Heart right ventricle (tissue), 16 donors: ENCODE measurements at regions not wholly inside any gene's neighbourhood (a gene's known extent, or its start where the extent isn't known, plus 50 kb on each side); places are given as distances from the start of the nearest gene placed in this dataset.

Experiments used
- ATAC-seq, 8 donors: fragments of 200-7000 bp; cut with Tn5 transposase; one replicate each; pipeline ENCODE4 v1.9.1; 2020; ENCODE audit warnings: mild to moderate bottlenecking in 8 of 8, moderate library complexity in 8 of 8, moderate number of reproducible peaks in 1 of 8
- DNase-seq, 2 donors: peaks; one replicate each; pipeline ENCODE4 v3.0.0-alpha.2; 2020
- H3K27ac ChIP-seq, 10 donors: fragments of 200-600 bp; sonication (generic) in 2 of 10; one replicate each; pipeline versions ENCODE4 v1.5.0 to v1.8.0; 2020 to 2022; ENCODE audit warnings: mild to moderate bottlenecking in 3 of 10
- H3K27me3 ChIP-seq, 7 donors: fragments of 200-600 bp; one replicate each; pipeline ENCODE4 v1.8.0; 2021 to 2022; ENCODE audit warnings: mild to moderate bottlenecking in 2 of 7
- H3K36me3 ChIP-seq, 9 donors: fragments of 200-600 bp; sonication (generic) in 1 of 9; one replicate each; pipeline versions ENCODE4 v1.5.0 to v1.8.0; 2020 to 2022; ENCODE audit warnings: mild to moderate bottlenecking in 2 of 9
- H3K4me1 ChIP-seq, 9 donors: fragments of 200-600 bp; sonication (generic) in 1 of 9; one replicate each; pipeline versions ENCODE4 v1.5.0 to v1.8.0; 2020 to 2022; ENCODE audit warnings: mild to moderate bottlenecking in 4 of 9
- H3K4me3 ChIP-seq, 10 donors: fragments of 200-600 bp; sonication (generic) in 2 of 10; one replicate each; pipeline versions ENCODE4 v1.5.0 to v1.8.0; 2020 to 2022; ENCODE audit warnings: mild to moderate bottlenecking in 7 of 10, moderate library complexity in 2 of 10
- H3K9me3 ChIP-seq, 11 donors: fragments of 200-600 bp in 10 of 11; sonication (generic) in 2 of 11; one replicate each; pipeline versions ENCODE4 v1.5.0 to v1.8.0; 2013 to 2022; ENCODE audit warnings: mild to moderate bottlenecking in 2 of 11, control low read depth in 1 of 11, moderate library complexity in 1 of 11
- CTCF ChIP-seq, 9 donors: fragments of 200-600 bp; sonication (generic) in 2 of 9; IDR thresholded peaks; one replicate each; pipeline versions ENCODE4 v1.5.0 to v1.8.0; 2021 to 2022; ENCODE audit warnings: antibody characterized with exemption in 9 of 9, mild to moderate bottlenecking in 5 of 9, moderate library complexity in 1 of 9
- WGBS, 2 donors: extraction: QIAGEN DNeasy Blood & Tissue Kit; methylation state at CpG; one replicate each; pipeline ENCODE4 v1.1.7; 2013; ENCODE audit warnings: inconsistent platforms in 1 of 2; 5-methylcytosine and 5-hydroxymethylcytosine counted together
- intact Hi-C, 10 donors: fragments of 100-400 bp; cut with DNase I; formaldehyde crosslinking; loops; one replicate each; pipeline versions ENCODE4 v1.11.1 to v1.14.2; 2022
- donor health status: Arrhythmogenic right ventricular cardiomyopathy.
- donor health status: ischemic (EF 13 %, LVEDD 7.1; RV severe dilation, severe dysfunction).
- donor health status: healthy with polysubstance abuse.
- donor health status: DM: no; HTN: yes; CAD: no.
- donor health status: DM: no; HTN: no; CAD: no.
- donor health status: ischemic (EF 25% LVEDD 6.9; RV normal size, moderate dysfunction).
- donor health status: ischemic (EF 25% LVEDD 5.7; RV mildly dilated, moderate dysfunction).
- donor health status: healthy.
- donor health status: DM: yes; HTN: yes; CAD: no.
- donor health status: Ischemic cardiomyopathy.
- donor health status: ischemic (EF 35%, LVEDD 5.7; RV mildly dilated, moderate dysfunction).
- donor health status: nonischemic (EF 11% LVEDD 7.7; RV severe dilation, severe dysfunction).
- donor health status: DM: yes; HTN: yes; CAD: no.
- donor health status: PGD.
- donor health status: ischemic (EF 29% LVEDD 5.4; RV normal size, mild dysfunction).
- donor health status: nonischemic (EF 23%, LVEDD 6.1; RV moderate dilation, normal function).

GRCh38 chr2:191540681-191541080, 137.3 kb upstream of the NABP1 start:
- ATAC-seq (no peak), DNase-seq (no peak)
- Histone ChIP-seq H3K27ac (no peak overlapping the region), H3K4me1 (no peaks in the 10 kb centered on the region), H3K27me3 (peaks cover 0 to 11% (median 0%) of the 10 kb centered on the region in 7 donors), H3K4me3 (no peak overlapping the region), H3K36me3 (no peaks in the 10 kb centered on the region), H3K9me3 (peaks cover 0 to 16% (median 5%) of the 10 kb centered on the region in 11 donors)
- WGBS, 2 donors, result 92 to 100% methylated on average over 2 of the region's 2 CpGs
- intact Hi-C loops, result no loop called here
- no peak for TF ChIP-seq CTCF (IDR thresholded peaks at IDR 0.05)

- H3K27me3 ChIP-seq, result peaks cover 0 to 11% (median 0%) of the 10 kb centered on the region in 7 donors
- 41 to 48% methylated on average over 2 of the region's 2 CpGs for WGBS, 2 donors
- no peaks in the 10 kb centered on the region for H3K4me1 ChIP-seq
- H3K36me3 ChIP-seq, result no peaks in the 10 kb centered on the region
- ATAC-seq, result no peak
- no peak for TF ChIP-seq CTCF (IDR thresholded peaks at IDR 0.05)
- no peak overlapping the region for H3K27ac ChIP-seq
- H3K9me3 ChIP-seq, result peaks cover 0 to 17% (median 5%) of the 10 kb centered on the region in 11 donors
- no peak overlapping the region for H3K4me3 ChIP-seq
- no peak for DNase-seq
- intact Hi-C loops, result no loop called here
These were observed 134.2 kb upstream of the NABP1 start for GRCh38 chr2:191543708-191544107.

GRCh38 chr2:191544461-191545062, 133.4 kb upstream of the NABP1 start:
- no peaks in the 10 kb centered on the region for H3K4me1 ChIP-seq
- no peak for TF ChIP-seq CTCF (IDR thresholded peaks at IDR 0.05)
- H3K36me3 ChIP-seq, result no peaks in the 10 kb centered on the region
- no peak overlapping the region for H3K4me3 ChIP-seq
- peaks cover 0 to 17% (median 5%) of the 10 kb centered on the region in 11 donors for H3K9me3 ChIP-seq
- intact Hi-C loops, result no loop called here
- DNase-seq (no peak), ATAC-seq (no peak)
- H3K27me3 ChIP-seq, result peaks cover 0 to 10% (median 0%) of the 10 kb centered on the region in 7 donors
- H3K27ac ChIP-seq, result no peak overlapping the region

GRCh38 chr2:191545361-191545760, 132.6 kb upstream of the NABP1 start:
- Histone ChIP-seq H3K9me3 (peaks cover 0 to 17% (median 5%) of the 10 kb centered on the region in 11 donors), H3K4me1 (no peaks in the 10 kb centered on the region), H3K27me3 (peaks cover 0 to 13% (median 0%) of the 10 kb centered on the region in 7 donors), H3K4me3 (no peak overlapping the region), H3K36me3 (no peaks in the 10 kb centered on the region), H3K27ac (no peak overlapping the region)
- ATAC-seq (no peak), DNase-seq (no peak)
- TF ChIP-seq CTCF (IDR thresholded peaks at IDR 0.05), result no peak
- intact Hi-C loops, result no loop called here
- 91 to 92% methylated on average over 2 of the region's 2 CpGs for WGBS, 2 donors
